HG03196 (cell line): ENCODE measurements at regions not wholly inside any gene's neighbourhood (a gene's known extent, or its start where the extent isn't known, plus 50 kb on each side); places are given as distances from the start of the nearest gene placed in this dataset.

Experiments used
- ATAC-seq: cut with Tn5 transposase; IDR thresholded peaks from one replicate; pipeline ENCODE4 v1.9.1; 2021; ENCODE audit not compliant: unreplicated experiment

- ATAC-seq = no peak
Measured at GRCh38 chr13:40103864-40104263, 448.4 kb downstream of the COG6 start.

GRCh38 chr13:40105231-40105630, 449.8 kb downstream of the COG6 start:
- no peak for ATAC-seq

GRCh38 chr13:40109351-40109844, 453.9 kb downstream of the COG6 start:
- no peak for ATAC-seq

GRCh38 chr13:40113643-40114304, 458.3 kb downstream of the COG6 start:
- no peak for ATAC-seq

GRCh38 chr13:40114305-40114896, 458.9 kb downstream of the COG6 start:
- no peak for ATAC-seq

DNA sequence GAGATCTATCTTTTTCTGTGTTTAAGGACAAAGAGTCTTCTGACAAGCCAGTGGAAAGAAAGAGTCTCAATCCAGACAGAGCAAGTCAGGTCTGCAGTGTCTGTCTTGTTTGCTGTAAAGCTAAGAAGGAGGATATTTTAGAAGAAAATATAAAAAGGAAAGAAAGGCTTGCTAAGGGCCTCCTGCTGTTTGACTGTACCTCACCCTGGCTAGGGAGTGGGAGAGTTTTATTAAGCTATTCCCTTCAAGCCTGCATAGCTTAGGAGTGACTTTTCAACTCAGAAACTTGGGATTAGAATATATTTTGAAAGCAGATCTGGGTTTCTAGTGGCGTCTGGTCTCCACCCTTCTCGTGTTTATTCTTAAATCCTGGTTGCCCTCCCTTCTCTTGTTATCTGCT, 460.0 kb downstream of the COG6 start:
- ATAC-seq = no peak

GRCh38 chr13:40116008-40116407, 460.5 kb downstream of the COG6 start:
- ATAC-seq = peak; percentile 90

DNA sequence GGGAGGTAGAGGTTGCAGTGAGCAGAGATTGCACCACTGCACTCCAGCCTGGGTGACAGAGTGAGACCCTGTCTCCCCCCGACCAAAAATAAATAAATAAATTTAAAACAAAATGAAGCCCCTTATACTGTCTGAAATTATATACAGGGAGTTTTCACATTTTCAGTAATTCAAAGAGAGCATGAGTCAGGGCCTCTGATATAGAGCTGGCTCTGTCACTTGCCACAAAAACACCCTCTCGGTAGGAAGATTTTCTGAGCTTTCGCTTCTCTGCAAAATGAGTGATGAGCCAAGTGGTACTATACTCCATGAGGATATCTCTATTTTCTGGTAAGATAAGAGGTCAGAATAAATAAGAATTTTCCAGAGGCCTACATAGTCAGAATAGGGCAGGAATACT, 462.9 kb downstream of the COG6 start:
- ATAC-seq = no peak

- no peak for ATAC-seq
Measured at GRCh38 chr13:40119852-40120251, 464.4 kb downstream of the COG6 start.

- no peak for ATAC-seq
Measured at GRCh38 chr13:40120288-40120687, 464.8 kb downstream of the COG6 start.

- ATAC-seq = no peak
Measured at GRCh38 chr13:40120781-40121180, 465.3 kb downstream of the COG6 start.

- ATAC-seq = no peak
Measured at GRCh38 chr13:40121722-40122121, 466.3 kb downstream of the COG6 start.

GRCh38 chr13:40123962-40124632, 468.6 kb downstream of the COG6 start:
- ATAC-seq = no peak

GRCh38 chr13:40124633-40125015, 469.2 kb downstream of the COG6 start:
- ATAC-seq = no peak

DNA sequence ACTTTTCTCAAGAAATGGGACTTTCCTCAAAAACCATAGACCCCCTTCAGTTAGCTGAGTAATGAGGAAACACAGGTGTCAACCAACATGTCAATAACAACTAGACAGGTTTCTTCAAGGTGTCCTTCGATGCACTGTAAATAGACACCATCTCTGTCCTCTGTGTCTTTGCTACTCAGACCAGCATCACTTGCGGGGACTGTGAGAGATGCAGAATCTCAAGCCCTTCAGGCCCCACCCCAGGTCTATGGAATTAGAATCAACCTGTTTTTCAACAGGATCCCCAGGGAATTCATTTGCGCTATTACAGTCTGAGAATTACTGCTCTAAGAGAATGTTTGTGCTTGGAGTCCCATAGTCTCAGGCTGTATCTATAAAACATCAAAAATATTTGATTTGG, 469.9 kb downstream of the COG6 start:
- no peak for ATAC-seq

- peak; percentile 46 for ATAC-seq
Measured at GRCh38 chr13:40126306-40127085, 471.0 kb downstream of the COG6 start.

- ATAC-seq = no peak
Measured at GRCh38 chr13:40127476-40127875, 472.0 kb downstream of the COG6 start.

- no peak for ATAC-seq
Measured at GRCh38 chr13:40127925-40128324, 472.5 kb downstream of the COG6 start.

- no peak for ATAC-seq
Measured at GRCh38 chr13:40129467-40129866, 474.0 kb downstream of the COG6 start.

DNA sequence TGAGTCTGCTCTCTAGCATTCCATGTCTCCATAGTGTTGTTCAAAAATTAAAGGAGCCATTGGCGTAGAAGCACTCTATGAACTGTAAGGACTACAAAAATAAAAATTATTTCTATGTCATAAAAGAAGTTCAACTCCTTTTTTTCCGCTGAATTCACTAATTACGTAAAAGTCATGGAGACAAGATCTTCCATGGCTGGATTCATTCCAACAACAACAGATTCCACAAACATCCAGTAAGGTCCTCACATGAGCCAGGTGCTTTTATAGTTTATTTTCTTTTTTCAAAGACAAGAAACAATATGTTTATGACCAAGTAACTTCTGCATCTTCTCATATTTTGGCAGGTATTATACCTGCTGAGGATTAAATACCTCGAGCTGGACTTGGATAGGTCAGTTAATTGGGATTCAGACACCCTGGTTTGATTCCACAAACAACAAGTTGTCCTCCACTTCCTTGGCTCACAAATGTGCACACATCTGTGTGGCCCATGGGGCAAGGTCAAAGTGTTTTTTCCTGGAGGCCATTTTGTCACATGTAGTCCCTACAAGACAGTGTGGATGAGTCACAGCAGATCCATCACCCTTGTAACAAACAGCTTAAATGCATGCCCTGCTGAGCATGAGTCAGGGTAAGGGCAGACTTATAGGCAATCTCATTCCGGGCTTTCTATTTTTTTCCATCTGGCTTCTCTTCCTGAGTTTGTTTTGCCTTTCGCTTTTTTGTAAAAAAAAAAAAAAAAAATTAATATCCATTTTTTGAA, 475.6 kb downstream of the COG6 start:
- ATAC-seq = no peak

DNA sequence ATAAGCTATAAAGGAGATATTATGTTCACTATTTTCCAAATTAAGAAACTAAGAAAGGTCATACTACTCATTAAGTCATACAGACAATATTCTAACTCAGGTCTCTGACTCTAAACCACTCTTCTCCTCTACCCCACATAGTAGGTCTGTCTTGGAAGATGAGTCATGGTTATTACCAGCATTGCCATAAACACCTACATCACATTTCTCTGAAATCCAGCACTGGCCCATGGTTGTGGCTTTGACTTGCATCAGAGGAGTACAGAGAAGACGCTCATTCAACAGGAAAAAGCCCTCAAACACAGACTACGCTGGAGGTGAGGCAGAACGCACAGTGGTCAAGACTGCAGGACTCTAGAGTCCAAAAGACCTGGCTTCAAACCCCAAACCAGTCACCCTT, 476.8 kb downstream of the COG6 start:
- ATAC-seq = no peak
